ENCODE measurements at regions not wholly inside any gene's neighbourhood (a gene's known extent, or its start where the extent isn't known, plus 50 kb on each side); places are given as distances from the start of the nearest gene placed in this dataset.
A peak's percentile ranks its signal among the peaks of the same experiment; 100 is the strongest.

GRCh38 chr13:27699952-27700351 lies 78.3 kb downstream of the POLR1D start:
- DNase-seq (ENCODE audit: low read depth): no peak
- no peak overlapping the region for H3K4me3 ChIP-seq (ENCODE audit: low read depth, low read length)
- no peak for TF ChIP-seq CTCF (conservative IDR thresholded peaks at IDR 0.05; ENCODE audit: low read depth, low read length)

GRCh38 chr13:27704681-27705080 lies 83.0 kb downstream of the POLR1D start:
- DNase-seq (ENCODE audit: low read depth): no peak
- TF ChIP-seq CTCF (conservative IDR thresholded peaks at IDR 0.05; ENCODE audit: low read depth, low read length): no peak
- H3K4me3 ChIP-seq (ENCODE audit: low read depth, low read length): no peak overlapping the region

- DNase-seq (ENCODE audit: low read depth): no peak
- H3K4me3 ChIP-seq (ENCODE audit: low read depth, low read length): no peak overlapping the region
- no peak for TF ChIP-seq CTCF (conservative IDR thresholded peaks at IDR 0.05; ENCODE audit: low read depth, low read length)
Observed at GRCh38 chr13:27708325-27708724, 84.0 kb upstream of the GSX1 start.

GRCh38 chr13:27709779-27710178 lies 82.5 kb upstream of the GSX1 start:
- TF ChIP-seq CTCF (conservative IDR thresholded peaks at IDR 0.05; ENCODE audit: low read depth, low read length): no peak
- H3K4me3 ChIP-seq (ENCODE audit: low read depth, low read length): no peak overlapping the region
- DNase-seq (ENCODE audit: low read depth): no peak

- DNase-seq (ENCODE audit: low read depth): no peak
- TF ChIP-seq CTCF (conservative IDR thresholded peaks at IDR 0.05; ENCODE audit: low read depth, low read length): peak; percentile 45
- H3K4me3 ChIP-seq (ENCODE audit: low read depth, low read length): no peak overlapping the region
Observed at GRCh38 chr13:27712421-27712820, 79.9 kb upstream of the GSX1 start.

GRCh38 chr13:27713767-27714166 lies 78.5 kb upstream of the GSX1 start:
- H3K4me3 ChIP-seq (ENCODE audit: low read depth, low read length): no peak overlapping the region
- no peak for TF ChIP-seq CTCF (conservative IDR thresholded peaks at IDR 0.05; ENCODE audit: low read depth, low read length)
- no peak for DNase-seq (ENCODE audit: low read depth)

GRCh38 chr13:27721681-27722080 lies 70.6 kb upstream of the GSX1 start:
- H3K4me3 ChIP-seq (ENCODE audit: low read depth, low read length): no peak overlapping the region
- DNase-seq (ENCODE audit: low read depth): no peak
- TF ChIP-seq CTCF (conservative IDR thresholded peaks at IDR 0.05; ENCODE audit: low read depth, low read length): no peak
